SK-N-MC (cell line): ENCODE measurements at regions not wholly inside any gene's neighbourhood (a gene's known extent, or its start where the extent isn't known, plus 50 kb on each side); places are given as distances from the start of the nearest gene placed in this dataset.
A peak's percentile ranks its signal among the peaks of the same experiment; 100 is the strongest.
"Not testable (repeated sequence)": the region's sequence is repeated elsewhere in the genome, so short reads cannot be mapped to it uniquely, and the experiment has no call there.

Source experiments
- DNase-seq: peaks from one replicate; pipeline ENCODE4 v3.0.0-alpha.2; 2011; ENCODE audit warnings: low read depth, low spot score
- H3K27ac ChIP-seq: fragments of 200-600 bp; sonication (generic); 2 replicates; pipeline ENCODE4 v1.5.1; 2016; ENCODE audit warnings: mixed run types
- H3K36me3 ChIP-seq: fragments of 200-600 bp; sonication (generic); 2 replicates; pipeline ENCODE4 v1.6.1; 2017; ENCODE audit warnings: antibody characterized with exemption, low read length, mixed read lengths; ENCODE audit not compliant: insufficient read depth
- H3K4me3 ChIP-seq: fragments of 200-600 bp; sonication (generic); 2 replicates; pipeline ENCODE4 v1.5.1; 2016
- H3K9ac ChIP-seq: fragments of 200-600 bp; sonication (generic); 2 replicates; pipeline ENCODE4 v1.8.0; 2017; ENCODE audit warnings: mixed run types, mixed read lengths; ENCODE audit not compliant: insufficient read length
- H3K9me3 ChIP-seq: fragments of 200-600 bp; sonication (generic); 2 replicates; pipeline ENCODE4 v1.6.1; 2017; ENCODE audit warnings: low read depth, mild to moderate bottlenecking, antibody characterized with exemption, low read length, moderate library complexity, mixed read lengths
- EZH2 ChIP-seq: fragments of 200-600 bp; sonication (generic); IDR thresholded peaks from one replicate; pipeline ENCODE4 v1.6.1; 2017; ENCODE audit warnings: antibody characterized with exemption
- FOXP2 ChIP-seq: optimal IDR thresholded peaks from 2 replicates; pipeline ENCODE3; 2011; ENCODE audit warnings: mild to moderate bottlenecking, moderate library complexity; ENCODE audit not compliant: insufficient read depth; ENCODE audit errors: extremely low read length, control extremely low read depth
- POLR2AphosphoS5 ChIP-seq: IDR thresholded peaks from 2 replicates; pipeline ENCODE4 v1.6.1; 2012; ENCODE audit warnings: mild to moderate bottlenecking, low read depth, low read length, borderline replicate concordance

- H3K4me3 ChIP-seq, H3K9me3 ChIP-seq, DNase-seq, H3K36me3 ChIP-seq, H3K9ac ChIP-seq, H3K27ac ChIP-seq: not testable (repeated sequence)
These were observed 151.2 kb downstream of the TBC1D2B start for GRCh38 chr15:77926296-77926695.

GRCh38 chr15:77925101-77925500 lies 152.4 kb downstream of the TBC1D2B start:
- H3K27ac ChIP-seq, H3K9me3 ChIP-seq, H3K36me3 ChIP-seq, DNase-seq, H3K9ac ChIP-seq, H3K4me3 ChIP-seq: not testable (repeated sequence)

GRCh38 chr15:77921664-77922063 lies 155.8 kb downstream of the TBC1D2B start:
- no peak for TF ChIP-seq EZH2
- no peak for TF ChIP-seq POLR2AphosphoS5
- TF ChIP-seq FOXP2: no peak
- Histone ChIP-seq H3K9me3 (no peaks in the 10 kb centered on the region), H3K9ac (no peak overlapping the region), H3K36me3 (no peaks in the 10 kb centered on the region), H3K4me3 (no peak overlapping the region), H3K27ac (no peak overlapping the region)
- DNase-seq: no peak

GRCh38 chr15:77916966-77917635 lies 160.4 kb downstream of the TBC1D2B start:
- DNase-seq, H3K9me3 ChIP-seq, H3K4me3 ChIP-seq, H3K36me3 ChIP-seq, H3K27ac ChIP-seq, H3K9ac ChIP-seq: not testable (repeated sequence)

- H3K4me3 ChIP-seq, H3K9ac ChIP-seq, H3K27ac ChIP-seq, H3K9me3 ChIP-seq, DNase-seq, H3K36me3 ChIP-seq: not testable (repeated sequence)
These were observed 161.6 kb downstream of the TBC1D2B start for GRCh38 chr15:77915961-77916330.

GRCh38 chr15:77915261-77915960 lies 162.1 kb downstream of the TBC1D2B start:
- H3K36me3 ChIP-seq: no peaks in the 10 kb centered on the region
- H3K9me3 ChIP-seq: no peaks in the 10 kb centered on the region
- no peak overlapping the region for H3K9ac ChIP-seq
- no peak for DNase-seq
- no peak overlapping the region for H3K27ac ChIP-seq
- TF ChIP-seq EZH2 (no peak), POLR2AphosphoS5 (no peak), FOXP2 (no peak)
- H3K4me3 ChIP-seq: no peak overlapping the region

GRCh38 chr15:77914531-77914930 lies 163.0 kb downstream of the TBC1D2B start:
- not testable (repeated sequence) for H3K4me3 ChIP-seq, H3K9ac ChIP-seq, H3K36me3 ChIP-seq, H3K27ac ChIP-seq, H3K9me3 ChIP-seq, DNase-seq

- H3K9ac ChIP-seq, H3K9me3 ChIP-seq, H3K36me3 ChIP-seq, H3K27ac ChIP-seq, DNase-seq: not testable (repeated sequence)
- H3K4me3 ChIP-seq: peak overlapping the region; percentile 58
These were observed 167.2 kb downstream of the TBC1D2B start for GRCh38 chr15:77910030-77910911.

GRCh38 chr15:77909182-77909940 lies 168.2 kb downstream of the TBC1D2B start:
- Histone ChIP-seq H3K36me3 (no peaks in the 10 kb centered on the region), H3K9ac (no peak overlapping the region), H3K4me3 (no peak overlapping the region), H3K9me3 (no peaks in the 10 kb centered on the region), H3K27ac (no peak overlapping the region)
- DNase-seq: no peak
- no peak for TF ChIP-seq FOXP2

GRCh38 chr15:77908752-77909111 lies 168.8 kb downstream of the TBC1D2B start:
- H3K36me3 ChIP-seq, H3K9me3 ChIP-seq, H3K4me3 ChIP-seq, H3K27ac ChIP-seq, DNase-seq, H3K9ac ChIP-seq: not testable (repeated sequence)
